Left cardiac atrium (tissue), 4 donors: ENCODE measurements at regions not wholly inside any gene's neighbourhood (a gene's known extent, or its start where the extent isn't known, plus 50 kb on each side); places are given as distances from the start of the nearest gene placed in this dataset.
A peak's percentile ranks its signal among the peaks of the same experiment; 100 is the strongest.

ENCODE experiments used
- ATAC-seq, 2 donors: fragments of 200-7000 bp; cut with Tn5 transposase; one replicate each; pipeline ENCODE4 v1.9.1; 2020; ENCODE audit warnings: mild to moderate bottlenecking in 2 of 2, moderate library complexity in 2 of 2
- DNase-seq: peaks from one replicate; pipeline ENCODE4 v3.0.0-alpha.2; 2020
- intact Hi-C, 2 donors: fragments of 100-400 bp; cut with DNase I; formaldehyde crosslinking; loops; one replicate each; pipeline versions ENCODE4 v1.14.1 to v1.15.1; 2022 to 2023
- donor health status: DM: no; HTN: yes; CAD: no.
- donor health status: DM: no; HTN: yes; CAD: no; lungs with severe emphysema.
- donor health status: DM: yes; HTN: yes; CAD: no.
- donor health status: Dilated cardiomyopathy.

GRCh38 chr2:139160836-139161235 is 380.6 kb upstream of the NXPH2 start:
- ATAC-seq (no peak), DNase-seq (no peak)
- intact Hi-C loops = no loop called here

- DNase-seq (no peak), ATAC-seq (no peak)
- intact Hi-C loops = no loop called here
Observed at GRCh38 chr2:139159177-139159576, 379.0 kb upstream of the NXPH2 start.

- DNase-seq (no peak), ATAC-seq (no peak)
- intact Hi-C loops = no loop called here
Observed at GRCh38 chr2:139156730-139157129, 376.5 kb upstream of the NXPH2 start.

GRCh38 chr2:139155991-139156390 is 375.8 kb upstream of the NXPH2 start:
- DNase-seq (no peak), ATAC-seq (no peak)
- intact Hi-C loops = no loop called here

GRCh38 chr2:139142252-139142880 is 362.2 kb upstream of the NXPH2 start:
- intact Hi-C loops = no loop called here
- no peak for DNase-seq
- no peak for ATAC-seq

GRCh38 chr2:139124271-139124670 is 344.1 kb upstream of the NXPH2 start:
- intact Hi-C loops = no loop called here
- DNase-seq (no peak), ATAC-seq (no peak)

GRCh38 chr2:139123795-139124194 is 343.6 kb upstream of the NXPH2 start:
- intact Hi-C loops = no loop called here
- DNase-seq = no peak
- no peak for ATAC-seq

GRCh38 chr2:139122711-139123158 is 342.5 kb upstream of the NXPH2 start:
- DNase-seq (no peak), ATAC-seq (no peak)
- intact Hi-C loops = no loop called here

GRCh38 chr2:139099721-139100120 is 319.5 kb upstream of the NXPH2 start:
- intact Hi-C loops = no loop called here
- no peak for DNase-seq
- ATAC-seq = no peak

- ATAC-seq (no peak), DNase-seq (no peak)
- intact Hi-C loops = no loop called here
Observed at GRCh38 chr2:139098961-139099360, 318.8 kb upstream of the NXPH2 start.

- intact Hi-C loops = no loop called here
- ATAC-seq (no peak), DNase-seq (no peak)
Observed at GRCh38 chr2:139083121-139083520, 302.9 kb upstream of the NXPH2 start.

GRCh38 chr2:139080244-139080643 is 300.1 kb upstream of the NXPH2 start:
- ATAC-seq = no peak

GRCh38 chr2:139079311-139079710 is 299.1 kb upstream of the NXPH2 start:
- DNase-seq (no peak), ATAC-seq (no peak)
- intact Hi-C loops = no loop called here

More at GRCh38 chr2:139080244-139080643, 300.1 kb upstream of the NXPH2 start:
- DNase-seq = no peak
- intact Hi-C loops = no loop called here

- intact Hi-C loops = no loop called here
- no peak for ATAC-seq
- DNase-seq = no peak
Observed at GRCh38 chr2:139078376-139078775, 298.2 kb upstream of the NXPH2 start.

GRCh38 chr2:139077099-139077737 is 297.0 kb upstream of the NXPH2 start:
- intact Hi-C loops = no loop called here
- DNase-seq (no peak), ATAC-seq (no peak)

GRCh38 chr2:139067874-139068273 is 287.7 kb upstream of the NXPH2 start:
- ATAC-seq = no peak
- DNase-seq = no peak
- intact Hi-C loops = no loop called here

GRCh38 chr2:139067072-139067471 is 286.9 kb upstream of the NXPH2 start:
- no peak for ATAC-seq
- DNase-seq = no peak
- intact Hi-C loops = no loop called here

GRCh38 chr2:139064159-139064558 is 284.0 kb upstream of the NXPH2 start:
- ATAC-seq = no peak
- no peak for DNase-seq
- intact Hi-C loops = no loop called here

GRCh38 chr2:139059617-139060016 is 279.4 kb upstream of the NXPH2 start:
- DNase-seq (no peak), ATAC-seq (no peak)
- intact Hi-C loops = no loop called here

- intact Hi-C loops = no loop called here
- no peak for DNase-seq
- peak in 1 of 2 donors; percentile 35 for ATAC-seq
Observed at GRCh38 chr2:139055202-139055601, 275.0 kb upstream of the NXPH2 start.

GRCh38 chr2:139048017-139048416 is 267.8 kb upstream of the NXPH2 start:
- ATAC-seq = no peak
- intact Hi-C loops = no loop called here
- no peak for DNase-seq
